Fibroblast of skin of abdomen (primary cell): ENCODE measurements at regions not wholly inside any gene's neighbourhood (a gene's known extent, or its start where the extent isn't known, plus 50 kb on each side); places are given as distances from the start of the nearest gene placed in this dataset.
"Not testable (repeated sequence)": the region's sequence is repeated elsewhere in the genome, so short reads cannot be mapped to it uniquely, and the experiment has no call there.

ENCODE experiments used
- DNase-seq: peaks from one replicate; pipeline ENCODE4 v3.0.0-alpha.2; 2013

DNA sequence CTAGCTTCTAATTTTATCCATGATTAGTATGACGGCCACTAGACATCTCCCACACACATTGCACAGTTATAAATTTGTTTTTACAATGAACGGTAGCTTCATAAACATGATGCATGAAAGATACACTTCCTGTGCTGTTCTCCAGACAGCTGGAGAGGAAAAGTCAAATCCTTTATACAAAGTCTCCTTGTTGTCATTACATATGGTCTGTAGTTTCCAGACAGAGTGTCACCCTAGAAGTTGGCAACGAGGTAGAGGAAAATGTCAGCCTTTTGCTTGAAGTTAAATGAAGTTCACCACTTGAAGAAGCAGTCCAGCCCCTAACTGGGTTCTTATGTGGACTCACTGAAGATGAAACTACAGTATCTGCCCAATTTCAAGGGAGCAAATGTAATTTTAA, 253.0 kb upstream of the P2RY1 start:
- DNase-seq, result no peak

DNA sequence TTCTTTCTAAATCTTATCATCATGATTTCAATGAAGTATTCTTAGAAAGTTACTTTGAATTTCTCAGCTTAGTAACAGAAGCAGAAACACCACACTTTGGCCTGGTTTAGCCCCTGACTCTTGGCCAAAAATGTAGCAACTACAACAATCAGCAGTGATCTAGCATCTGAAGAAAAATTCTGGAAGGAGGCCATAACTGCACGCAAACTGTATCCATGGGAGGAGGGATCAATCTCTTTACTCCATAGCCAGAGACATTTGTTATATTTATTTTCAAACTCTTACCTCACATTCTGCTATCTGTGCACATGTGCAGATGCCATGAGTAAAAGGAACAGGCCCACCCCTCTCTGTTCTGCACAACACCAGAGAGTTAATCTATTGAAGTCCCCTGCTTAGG, 251.0 kb upstream of the P2RY1 start:
- peak; percentile 53 for DNase-seq

DNA sequence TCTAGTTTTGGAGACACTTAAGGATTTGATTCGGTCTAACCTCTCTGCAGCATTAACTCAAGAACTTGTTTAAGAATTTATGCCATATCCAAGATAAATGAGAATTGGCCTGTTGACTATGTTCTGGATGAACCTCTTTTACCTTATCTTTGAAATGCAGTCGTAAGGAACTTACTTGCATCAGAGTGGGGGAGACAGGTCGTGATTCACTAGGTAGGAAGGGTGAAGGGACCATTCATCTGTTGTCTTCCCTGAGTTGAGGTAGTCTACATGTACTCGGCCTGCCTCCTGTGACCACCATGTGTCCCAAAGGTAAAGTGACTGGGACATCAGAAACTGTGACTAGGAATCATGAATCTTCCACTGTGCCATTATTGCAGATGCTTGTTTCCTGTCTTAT, 248.0 kb upstream of the P2RY1 start:
- no peak for DNase-seq

DNA sequence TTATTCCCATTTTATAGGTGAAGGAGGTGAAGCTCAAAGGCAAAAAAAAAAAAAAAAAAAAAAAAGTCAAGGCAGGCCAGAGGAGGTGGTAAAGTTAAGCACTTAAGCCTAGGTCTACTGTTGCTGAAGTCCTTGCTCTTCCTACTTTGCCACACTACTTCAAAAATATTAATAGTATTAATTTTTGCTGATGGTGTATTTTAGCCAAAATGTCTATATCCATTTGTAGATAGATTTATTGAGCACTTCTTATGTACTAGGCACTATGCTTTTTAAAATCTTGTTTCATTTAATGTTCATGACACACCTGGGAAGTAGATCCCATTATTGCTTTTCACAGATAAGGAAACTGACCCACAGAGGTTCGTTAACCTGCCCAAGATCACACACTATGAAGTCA, 247.1 kb upstream of the P2RY1 start:
- no peak for DNase-seq

DNA sequence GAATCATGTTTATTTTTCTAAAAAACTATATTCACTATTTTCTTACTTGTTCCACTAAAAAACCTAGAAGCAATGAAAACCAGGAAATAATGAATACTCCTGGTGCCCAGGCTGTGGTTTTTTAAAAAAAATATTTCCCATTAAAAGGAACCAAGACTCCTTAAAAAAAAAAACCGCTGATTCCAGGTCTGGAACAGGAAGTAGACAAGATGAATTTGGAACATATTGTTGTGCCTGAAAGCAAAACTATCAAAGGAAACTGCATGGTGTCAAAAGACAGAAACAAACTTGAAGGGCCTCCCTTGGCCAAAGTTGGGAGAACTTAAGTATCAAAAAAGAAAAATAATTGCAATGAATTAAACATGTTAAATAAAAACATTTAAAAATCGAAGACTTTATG, 245.3 kb upstream of the P2RY1 start:
- no peak for DNase-seq

DNA sequence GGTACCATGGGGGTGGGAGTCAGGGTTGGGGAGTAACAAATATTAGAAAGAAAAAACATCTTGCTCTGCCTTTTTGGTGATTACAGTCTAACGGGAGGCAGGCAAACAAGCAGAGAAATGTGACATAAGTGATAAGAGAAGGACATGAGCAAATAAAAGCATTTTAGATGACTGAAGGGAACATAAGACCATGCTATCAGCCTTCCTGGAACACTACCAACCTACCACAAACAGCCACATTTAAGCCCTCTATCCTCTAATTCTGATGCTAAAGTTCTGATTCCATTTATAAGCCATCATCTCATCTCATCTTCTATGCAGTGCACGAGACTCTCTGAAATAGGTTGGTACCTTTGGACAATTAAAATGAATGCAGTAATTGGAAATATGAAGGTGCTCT, 243.4 kb upstream of the P2RY1 start:
- DNase-seq, result no peak

DNA sequence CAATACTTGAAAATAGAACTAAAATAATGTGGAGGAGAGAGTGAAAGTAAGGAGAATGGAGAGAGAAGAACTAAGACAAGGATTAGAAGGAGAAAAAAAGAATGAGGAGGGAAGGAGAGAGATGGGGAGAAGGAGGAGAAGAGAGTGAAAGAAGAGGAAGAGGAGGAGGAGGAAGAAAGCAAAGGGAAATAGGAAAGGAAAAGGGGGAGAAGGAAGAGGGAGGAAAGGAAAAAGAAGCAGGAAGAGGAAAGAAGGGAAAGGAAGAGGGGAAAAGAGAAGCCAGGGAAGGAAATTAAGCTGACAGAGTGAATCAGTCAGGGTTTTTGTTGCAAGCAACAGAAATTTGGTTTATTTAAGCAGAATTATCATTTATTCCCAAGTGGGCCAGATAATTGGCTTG, 241.7 kb upstream of the P2RY1 start:
- no peak for DNase-seq

DNA sequence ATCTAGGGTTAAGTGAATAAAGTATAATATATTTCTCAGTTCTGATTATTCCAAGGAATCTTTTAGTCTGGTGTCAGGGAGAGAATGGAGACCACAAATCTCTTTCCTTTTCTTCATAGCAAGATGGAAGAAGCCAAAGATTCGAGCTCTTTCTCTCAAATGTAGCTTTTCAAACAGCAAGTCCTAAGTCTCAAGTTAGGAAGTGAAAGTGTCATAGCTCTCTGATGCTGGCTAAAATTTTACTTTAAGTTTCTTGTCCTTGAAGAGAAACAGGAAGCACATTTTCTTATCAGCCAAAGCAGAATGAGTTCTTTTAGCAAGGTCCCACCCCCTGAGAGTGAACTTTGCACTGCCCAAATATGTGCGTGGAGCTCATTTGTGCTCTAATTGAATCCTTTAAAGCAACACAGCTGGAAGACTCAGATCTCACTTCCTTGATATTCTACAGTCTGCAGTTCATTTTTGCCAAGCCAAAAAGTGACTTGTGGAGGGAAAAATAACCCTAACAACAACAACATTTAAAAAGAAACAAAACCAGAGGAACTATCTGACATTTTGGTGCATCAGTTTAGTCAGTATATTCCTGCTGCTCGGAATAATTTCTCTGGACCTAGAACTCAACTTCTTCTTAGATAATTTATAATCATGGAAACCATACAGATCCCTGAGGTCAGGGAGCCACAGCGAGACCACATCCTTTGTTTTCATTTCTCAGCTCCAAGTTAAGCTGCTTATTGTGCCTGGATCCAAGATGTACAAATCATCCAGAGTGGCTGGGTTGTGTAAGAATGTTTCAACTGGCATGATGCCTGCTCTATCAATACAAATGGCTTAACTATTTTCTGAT, 238.7 kb upstream of the P2RY1 start:
- DNase-seq, result peak; percentile 90

DNA sequence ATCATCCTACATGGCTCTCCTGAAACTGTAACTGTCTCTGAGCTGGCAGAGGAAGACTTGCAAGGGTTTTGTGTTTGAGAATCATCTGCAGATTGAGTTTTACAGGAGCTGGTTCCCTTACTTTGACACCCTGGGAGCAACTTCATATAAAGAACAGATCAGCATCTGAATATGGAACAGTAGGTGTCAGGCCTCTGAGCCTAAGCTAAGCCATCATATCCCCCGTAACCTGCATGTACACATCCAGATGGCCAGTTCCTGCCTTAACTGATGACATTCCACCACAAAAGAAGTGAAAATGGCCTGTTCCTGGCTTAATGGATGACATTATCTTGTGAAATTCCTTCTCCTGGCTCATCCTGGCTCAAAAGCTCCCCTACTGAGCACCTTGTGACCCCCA, 238.1 kb upstream of the P2RY1 start:
- DNase-seq, result not testable (repeated sequence)

DNA sequence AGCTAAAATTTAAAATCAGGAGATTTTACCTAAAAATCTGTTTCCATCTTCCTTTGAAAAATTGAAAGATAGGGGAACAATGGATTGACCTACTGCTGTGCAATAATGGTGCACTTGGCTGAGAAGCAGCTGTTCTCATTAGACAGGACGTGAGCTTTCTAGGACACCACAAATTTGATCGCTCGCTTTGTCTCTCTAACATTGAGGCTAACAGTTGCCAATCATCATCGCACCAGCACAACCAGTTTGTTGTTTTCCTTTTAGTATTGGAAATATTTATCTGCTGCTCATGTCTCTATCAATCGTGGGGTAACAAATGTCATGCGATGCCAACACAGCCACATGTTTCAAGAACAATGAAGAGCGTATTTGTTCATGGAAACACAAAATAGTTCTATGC, 228.8 kb upstream of the P2RY1 start:
- DNase-seq, result no peak

DNA sequence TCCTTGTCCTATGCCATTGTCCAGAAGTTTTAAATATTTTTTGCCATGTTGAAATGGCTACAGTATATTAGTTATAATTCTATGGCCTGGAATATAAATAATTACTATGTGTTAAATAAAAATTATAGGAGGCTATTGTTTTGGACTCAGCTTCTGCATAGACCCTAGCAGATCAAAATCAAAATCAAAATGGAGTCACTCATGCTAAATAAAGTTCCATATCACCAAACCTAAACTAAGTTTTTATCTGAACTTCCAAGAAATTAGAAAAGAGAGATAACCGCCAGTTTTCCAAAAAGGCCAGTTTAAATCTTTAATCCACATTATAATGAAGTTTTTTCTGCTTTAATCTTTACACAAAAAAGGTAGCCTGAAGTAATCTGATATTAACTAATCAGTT, 227.8 kb upstream of the P2RY1 start:
- DNase-seq, result no peak

DNA sequence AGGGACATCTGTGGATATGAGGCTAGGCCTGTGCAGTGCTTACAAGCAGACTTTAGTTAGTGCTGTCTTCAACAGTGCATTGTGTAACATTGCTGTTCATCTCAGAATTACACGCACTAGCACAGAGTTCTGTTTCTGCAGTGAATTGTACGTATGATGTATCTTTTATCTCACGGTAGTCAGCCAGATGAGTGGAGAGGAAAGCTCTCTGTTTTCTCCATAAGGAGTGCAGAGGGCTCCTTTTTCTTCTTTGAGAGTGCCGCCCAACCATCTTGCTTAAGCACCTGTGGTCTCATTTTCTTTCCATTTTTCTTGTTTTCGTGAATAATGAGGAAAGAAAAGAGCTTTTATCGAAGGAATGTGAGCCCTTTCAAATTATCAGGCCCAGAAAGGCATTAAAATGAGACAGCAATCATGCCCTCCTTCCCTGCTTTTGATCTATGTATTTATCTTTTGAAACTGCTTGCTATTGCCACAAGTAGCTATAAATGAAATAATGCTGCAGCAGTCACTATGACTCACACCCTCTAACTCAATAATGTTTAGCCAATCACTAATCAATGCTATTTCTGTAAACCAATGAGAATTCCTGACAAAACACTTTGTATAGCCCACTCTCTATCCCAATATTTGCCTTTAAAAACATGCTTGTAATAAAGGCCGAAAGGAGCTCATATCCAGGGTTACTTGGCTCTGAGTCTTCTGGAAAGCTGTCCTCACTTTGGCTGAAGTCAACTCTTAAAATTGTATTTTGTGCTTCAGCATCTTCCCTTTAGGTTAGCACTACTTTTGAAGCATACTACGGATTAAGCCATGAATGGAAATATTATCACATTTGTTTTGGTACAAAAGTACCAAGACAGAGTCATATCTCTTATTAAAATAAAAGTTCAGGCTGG, 226.0 kb upstream of the P2RY1 start:
- DNase-seq, result no peak

DNA sequence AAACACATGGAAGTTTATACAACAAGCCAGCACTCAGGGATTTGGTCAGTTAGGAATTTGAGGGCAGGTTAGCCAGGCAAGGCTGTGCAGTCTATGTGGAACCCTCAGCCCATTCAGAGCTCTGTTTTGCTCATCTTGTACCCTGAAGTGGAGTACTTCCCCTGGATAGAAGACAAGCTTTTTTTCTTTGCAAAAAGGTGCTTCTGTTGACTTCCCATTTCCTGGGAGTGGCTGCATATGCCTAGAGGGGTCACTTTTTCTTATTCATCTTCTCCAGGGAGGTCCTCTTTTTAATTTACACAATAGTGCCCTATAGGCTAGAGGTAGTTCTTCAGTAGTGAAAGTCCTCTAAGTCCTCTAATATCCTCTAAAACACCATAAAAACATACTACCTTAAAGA, 225.0 kb upstream of the P2RY1 start:
- DNase-seq, result no peak

DNA sequence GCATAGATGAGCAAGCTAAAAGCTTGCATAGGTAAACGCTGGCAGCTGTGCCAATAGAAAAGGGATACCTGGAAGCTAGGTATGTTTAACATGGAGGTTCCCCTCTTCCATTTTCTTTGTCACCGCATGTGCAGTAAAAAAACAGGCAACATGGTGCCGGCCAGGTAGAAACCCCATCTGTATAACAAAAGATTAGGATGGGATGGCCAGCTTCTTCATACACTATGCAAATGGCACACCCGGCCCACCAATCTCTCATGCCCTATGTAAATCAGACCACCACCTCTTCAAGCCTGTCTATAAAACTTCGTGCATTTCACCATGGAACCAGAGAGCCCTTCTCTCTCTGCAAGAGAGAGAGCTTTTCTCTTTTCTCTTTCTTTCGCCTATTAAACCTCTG, 224.3 kb upstream of the P2RY1 start:
- no peak for DNase-seq

DNA sequence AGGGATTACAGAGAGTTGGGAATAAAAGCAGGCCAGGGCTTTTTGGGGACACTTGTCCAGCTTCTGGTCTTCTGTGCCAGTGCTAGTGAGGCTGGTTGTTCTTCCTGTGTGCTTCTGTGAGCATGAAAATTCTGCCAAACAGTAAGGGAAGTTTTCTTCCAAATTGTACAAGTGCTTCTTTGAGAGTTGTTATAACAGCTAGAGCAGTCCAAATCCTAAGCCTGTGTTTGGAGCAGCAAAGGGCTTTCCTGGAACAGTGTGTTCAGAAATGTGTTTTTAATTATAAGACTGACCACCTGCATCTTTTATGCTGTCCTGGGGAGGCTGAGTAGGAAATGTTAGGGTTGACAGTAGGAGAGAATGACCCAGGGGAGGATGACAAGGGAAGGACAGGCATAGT, 223.0 kb upstream of the P2RY1 start:
- DNase-seq, result no peak

DNA sequence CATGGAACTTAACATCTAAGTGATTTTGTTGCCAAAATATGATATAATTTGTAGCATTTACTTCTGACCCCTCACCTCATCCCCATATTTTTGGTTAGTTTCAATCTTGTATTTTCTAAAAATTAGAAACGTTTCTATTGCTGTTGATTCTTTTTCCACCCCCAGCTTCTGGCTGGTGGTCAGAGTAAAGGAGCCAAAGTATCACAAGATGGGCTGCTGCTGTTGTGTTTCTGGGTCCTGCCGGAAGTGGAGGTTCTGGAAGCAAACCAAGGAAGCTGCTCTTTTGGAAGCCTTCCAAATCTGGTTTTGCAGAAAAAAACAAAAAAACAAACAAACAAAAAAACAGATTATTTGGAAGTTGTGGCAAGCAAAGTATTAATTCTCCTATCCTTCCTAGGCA, 221.1 kb upstream of the P2RY1 start:
- DNase-seq, result no peak

DNA sequence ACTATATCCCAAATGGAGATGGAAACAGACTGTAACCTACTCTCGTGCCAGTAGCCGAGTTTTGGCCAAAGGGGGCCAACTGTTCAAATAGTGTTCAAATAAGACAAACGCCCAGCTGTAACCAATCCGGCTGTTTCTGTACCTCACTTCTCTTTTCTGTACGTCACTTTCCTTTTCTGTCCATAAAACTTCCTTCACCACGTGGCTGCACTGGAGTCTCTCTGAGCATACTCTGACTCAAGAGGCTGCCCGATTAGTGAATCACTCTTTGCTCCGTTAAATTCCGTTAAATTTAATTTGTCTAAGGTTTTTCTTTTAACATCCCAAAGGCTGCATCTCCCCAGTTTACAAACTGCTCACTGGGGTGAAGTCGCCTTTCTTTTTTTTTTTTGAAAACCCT, 219.2 kb upstream of the P2RY1 start:
- DNase-seq, result no peak

DNA sequence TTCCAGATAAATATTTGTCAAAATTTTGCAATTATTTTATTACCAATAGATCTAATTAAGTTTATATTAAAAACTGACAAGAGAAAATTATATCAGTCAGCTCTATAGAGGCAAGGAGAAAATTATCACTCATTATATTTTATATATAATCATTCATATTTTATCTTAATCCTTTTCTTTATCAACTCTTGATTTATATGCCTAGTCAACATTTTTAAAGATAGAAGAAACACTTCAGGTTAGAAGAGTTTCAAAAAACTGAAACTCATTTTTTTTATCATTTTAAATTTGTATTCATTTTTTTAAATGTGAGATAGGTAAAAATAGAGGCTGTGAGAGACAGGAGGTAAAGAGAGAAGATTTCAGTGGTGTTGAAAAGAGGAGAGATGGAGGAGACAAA, 217.3 kb upstream of the P2RY1 start:
- no peak for DNase-seq

DNA sequence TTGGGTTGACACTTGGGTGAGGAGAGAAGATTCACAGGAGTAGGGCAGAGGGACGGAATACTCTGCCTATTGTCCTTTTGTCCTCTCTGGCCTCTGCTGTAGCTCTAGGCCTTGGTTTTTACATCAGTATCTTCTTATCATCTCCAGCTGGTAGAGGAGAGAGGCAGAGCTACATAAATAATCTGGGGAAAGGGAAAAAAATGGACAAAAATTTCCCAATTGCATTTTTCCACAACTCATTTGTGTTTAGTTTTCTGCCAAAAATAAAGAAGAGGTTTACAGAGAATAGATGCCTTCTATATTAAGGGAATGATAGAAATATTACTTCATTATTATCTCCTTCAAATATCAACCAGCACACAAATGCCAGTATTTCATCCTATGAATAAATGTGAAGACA, 216.4 kb upstream of the P2RY1 start:
- no peak for DNase-seq

DNA sequence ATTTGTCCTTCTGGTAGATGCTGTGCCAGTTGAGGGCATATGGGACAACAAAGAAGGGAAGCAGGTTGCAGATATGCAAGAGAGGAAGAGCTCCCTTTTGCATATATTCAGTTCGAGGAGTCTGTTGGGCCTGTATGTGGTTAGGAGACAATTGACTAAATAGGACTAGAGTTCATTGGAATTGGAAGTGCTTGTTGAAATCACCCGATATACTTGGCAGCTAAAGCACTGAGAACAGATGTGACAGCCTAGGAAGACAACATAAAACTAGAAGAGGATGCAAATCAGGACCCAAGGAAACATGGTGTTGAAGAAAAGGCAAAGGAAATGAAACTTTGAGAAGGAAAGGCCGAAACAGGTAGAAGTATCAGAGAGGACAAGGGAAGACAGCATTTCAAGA, 215.2 kb upstream of the P2RY1 start:
- DNase-seq, result no peak

DNA sequence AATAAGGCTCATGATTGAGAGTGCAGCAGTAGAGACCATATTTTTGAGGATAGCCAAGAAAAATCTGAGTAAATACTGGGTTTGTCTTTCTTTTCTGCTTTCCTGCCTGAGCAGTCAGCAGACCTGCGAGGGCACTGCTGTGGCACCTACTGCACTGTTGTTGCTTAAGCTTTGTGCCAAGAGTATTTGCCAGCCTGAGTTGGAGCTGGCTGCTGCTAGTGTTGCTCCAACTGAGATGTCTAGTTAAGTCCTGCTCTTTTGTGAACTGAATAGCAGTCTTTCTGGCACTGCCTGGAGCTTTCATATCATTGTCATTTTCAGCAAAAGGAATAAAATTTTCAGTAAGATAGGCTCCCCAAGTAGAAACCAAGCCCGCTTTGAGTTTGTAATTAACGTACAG, 214.5 kb upstream of the P2RY1 start:
- DNase-seq, result no peak

DNA sequence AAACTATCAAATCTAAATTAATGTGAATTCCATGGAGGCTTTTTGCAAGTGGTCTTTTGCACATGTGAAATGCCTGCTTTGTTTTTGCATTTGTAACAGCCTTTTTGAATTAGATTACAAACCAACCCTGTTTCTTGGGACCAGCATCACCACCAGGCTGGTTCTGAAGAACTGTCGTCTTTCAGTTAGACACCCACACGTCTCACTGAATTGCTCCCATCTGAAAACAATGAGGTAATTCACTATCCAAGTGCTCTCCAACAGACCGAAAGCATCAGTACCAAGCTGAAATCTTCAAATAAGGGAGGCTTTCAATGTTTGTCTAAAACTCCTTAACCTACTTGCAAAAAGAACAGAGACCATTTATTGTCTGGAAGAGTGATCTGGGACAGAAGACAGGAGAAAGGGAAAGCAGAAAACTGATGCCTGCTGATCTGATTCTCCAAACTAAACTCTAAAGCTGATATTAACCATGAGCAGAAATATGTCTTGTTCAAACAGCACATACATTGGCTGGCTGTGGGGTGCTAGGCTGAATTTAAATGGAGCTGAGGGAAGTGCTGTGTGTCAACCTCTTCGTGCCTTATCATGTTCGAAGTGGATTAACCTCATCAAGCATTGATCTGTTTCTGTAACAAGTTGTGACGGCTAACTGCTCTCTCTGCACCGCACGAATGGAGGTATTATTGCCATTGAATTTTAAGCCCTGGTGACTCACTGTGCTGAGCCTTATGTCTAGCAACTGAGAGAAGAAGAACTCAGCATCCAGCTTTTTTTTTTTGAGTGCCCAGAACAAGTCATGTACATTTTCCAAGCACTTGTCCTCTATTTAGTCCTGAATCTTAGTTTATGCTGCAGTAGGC, 213.7 kb upstream of the P2RY1 start:
- DNase-seq, result no peak
